WTC11 (cell line): ENCODE measurements at regions not wholly inside any gene's neighbourhood (a gene's known extent, or its start where the extent isn't known, plus 50 kb on each side); places are given as distances from the start of the nearest gene placed in this dataset.

Experiments used
- ATAC-seq: fragments of 200-7000 bp; cut with Tn5 transposase; 2 replicates; pipeline ENCODE4 v1.10.0; 2021; ENCODE audit warnings: mild to moderate bottlenecking, moderate library complexity
- CTCF ChIA-PET: fragments of 300-600 bp; sonication (Branson Sonifier 250); formaldehyde crosslinking; loops from one replicate; lab custom pipeline; 2021; ENCODE audit warnings: antibody characterized with exemption; lab: Charles Lee
- POLR2A ChIA-PET: fragments of 350-600 bp; sonication (Branson Sonifier 250); formaldehyde crosslinking; loops from one replicate; lab custom pipeline; 2021; ENCODE audit warnings: antibody characterized with exemption; lab: Charles Lee
- DNase-seq: peaks from one replicate; pipeline ENCODE4 v3.0.0; 2021; ENCODE audit warnings: low spot score
- H3K27ac Mint-ChIP-seq: 2 replicates; pipeline ENCODE4 v1.8.0; 2021; ENCODE audit warnings: mixed read lengths
- H3K27me3 Mint-ChIP-seq: 2 replicates; pipeline ENCODE4 v1.8.0; 2021; ENCODE audit warnings: low read depth, mild to moderate bottlenecking, moderate library complexity, mixed read lengths
- H3K36me3 Mint-ChIP-seq: 2 replicates; pipeline ENCODE4 v1.8.0; 2021; ENCODE audit warnings: mixed read lengths
- H3K4me1 Mint-ChIP-seq: 2 replicates; pipeline ENCODE4 v1.8.0; 2022; ENCODE audit warnings: mixed read lengths
- H3K4me3 Mint-ChIP-seq: 2 replicates; pipeline ENCODE4 v1.8.0; 2021; ENCODE audit warnings: mild to moderate bottlenecking, moderate library complexity, mixed read lengths
- H3K9me3 Mint-ChIP-seq: 2 replicates; pipeline ENCODE4 v1.8.0; 2021; ENCODE audit warnings: mixed read lengths
- ATF2 ChIP-seq: sonication (generic); formaldehyde crosslinking; IDR thresholded peaks from 2 replicates; pipeline ENCODE4 v1.8.1; 2022; ENCODE audit warnings: low read depth, missing genetic modification reagents, borderline replicate concordance
- CDX4 ChIP-seq: fragments of 250-450 bp; sonication (Bioruptor Pico); IDR thresholded peaks from 2 replicates; pipeline ENCODE4 v1.9.0; 2021; ENCODE audit warnings: moderate library complexity, mild to moderate bottlenecking, inconsistent platforms, borderline replicate concordance
- CREB1 ChIP-seq: sonication (generic); formaldehyde crosslinking; IDR thresholded peaks from 2 replicates; pipeline ENCODE4 v1.8.0; 2023; ENCODE audit warnings: mild to moderate bottlenecking, missing genetic modification reagents
- FOXJ3 ChIP-seq: sonication (generic); formaldehyde crosslinking; IDR thresholded peaks from 2 replicates; pipeline ENCODE4 v1.9.0; 2021; ENCODE audit warnings: missing genetic modification reagents, mild to moderate bottlenecking, borderline replicate concordance
- IRF1 ChIP-seq: sonication (generic); formaldehyde crosslinking; IDR thresholded peaks from 2 replicates; pipeline ENCODE4 v1.8.0; 2023; ENCODE audit warnings: missing genetic modification reagents
- KAT7 ChIP-seq: sonication (generic); formaldehyde crosslinking; IDR thresholded peaks from 2 replicates; pipeline ENCODE4 v1.8.1; 2023; ENCODE audit warnings: missing genetic modification reagents, mild to moderate bottlenecking, borderline replicate concordance
- PRDM15 ChIP-seq: sonication (generic); formaldehyde crosslinking; IDR thresholded peaks from 2 replicates; pipeline ENCODE4 v1.8.0; 2022; ENCODE audit warnings: missing genetic modification reagents
- PREB ChIP-seq: sonication (generic); formaldehyde crosslinking; IDR thresholded peaks from 2 replicates; pipeline ENCODE4 v1.8.1; 2022; ENCODE audit warnings: mild to moderate bottlenecking, missing genetic modification reagents, moderate library complexity, borderline replicate concordance
- ZNF121 ChIP-seq: sonication (generic); formaldehyde crosslinking; IDR thresholded peaks from 2 replicates; pipeline ENCODE4 v1.8.0; 2023; ENCODE audit warnings: missing genetic modification reagents
- ZNF416 ChIP-seq: fragments of 250-450 bp; sonication (Bioruptor Pico); IDR thresholded peaks from 2 replicates; pipeline ENCODE4 v1.9.0; 2021; ENCODE audit warnings: mild to moderate bottlenecking, inconsistent platforms
- TF ChIP-seq, protein P1 (sequence below): sonication (generic); formaldehyde crosslinking; IDR thresholded peaks from 2 replicates; pipeline ENCODE4 v1.8.0; 2022; ENCODE audit warnings: mild to moderate bottlenecking, missing genetic modification reagents

DNA sequence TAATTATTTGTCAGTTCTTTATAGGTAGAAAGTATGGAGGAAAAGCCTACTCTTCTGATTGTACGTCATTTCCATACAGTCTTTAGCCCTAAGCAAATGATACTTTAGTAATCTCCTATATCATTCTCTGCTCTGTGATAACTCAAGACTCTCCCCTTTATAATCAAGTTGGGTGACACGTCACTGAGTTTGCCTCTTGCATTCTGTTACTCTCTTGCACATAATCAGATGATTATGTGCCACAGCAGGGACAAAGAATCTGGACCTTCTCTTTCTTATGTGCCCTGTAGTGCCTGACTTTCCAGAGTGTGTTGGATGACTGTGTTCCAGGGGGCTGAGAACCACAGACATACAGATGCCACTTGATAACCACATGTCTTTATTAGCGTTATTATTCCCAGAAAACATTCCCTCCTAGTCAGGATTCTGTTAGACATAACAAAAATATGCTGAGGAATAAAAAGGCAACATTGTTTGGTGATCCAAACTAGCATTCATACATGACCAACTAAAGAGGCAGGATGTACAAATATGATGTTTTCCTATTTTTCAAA lies 116.4 kb upstream of the HGF start:
- H3K27ac Mint-ChIP-seq = no peak overlapping the region
- no peaks in the 10 kb centered on the region for H3K27me3 Mint-ChIP-seq
- ChIA-PET CTCF (no interaction called here), POLR2A (no interaction called here)
- no peak for ATAC-seq
- TF ChIP-seq ZNF121 (no peak), CREB1 (no peak)
- no peaks in the 10 kb centered on the region for H3K4me1 Mint-ChIP-seq
- no peak overlapping the region for H3K4me3 Mint-ChIP-seq
- H3K36me3 Mint-ChIP-seq = no peaks in the 10 kb centered on the region
- no peaks in the 10 kb centered on the region for H3K9me3 Mint-ChIP-seq
- DNase-seq = no peak

- ChIA-PET CTCF (no interaction called here), POLR2A (no interaction called here)
- DNase-seq (no peak), ATAC-seq (no peak)
- TF ChIP-seq IRF1 (CRISPR knock-in tag) (no peak), KAT7 (CRISPR knock-in tag) (no peak), PRDM15 (CRISPR knock-in tag) (no peak), PREB (no peak), FOXJ3 (CRISPR knock-in tag) (no peak), ATF2 (CRISPR knock-in tag) (no peak)
- TF ChIP-seq, protein P1, sequence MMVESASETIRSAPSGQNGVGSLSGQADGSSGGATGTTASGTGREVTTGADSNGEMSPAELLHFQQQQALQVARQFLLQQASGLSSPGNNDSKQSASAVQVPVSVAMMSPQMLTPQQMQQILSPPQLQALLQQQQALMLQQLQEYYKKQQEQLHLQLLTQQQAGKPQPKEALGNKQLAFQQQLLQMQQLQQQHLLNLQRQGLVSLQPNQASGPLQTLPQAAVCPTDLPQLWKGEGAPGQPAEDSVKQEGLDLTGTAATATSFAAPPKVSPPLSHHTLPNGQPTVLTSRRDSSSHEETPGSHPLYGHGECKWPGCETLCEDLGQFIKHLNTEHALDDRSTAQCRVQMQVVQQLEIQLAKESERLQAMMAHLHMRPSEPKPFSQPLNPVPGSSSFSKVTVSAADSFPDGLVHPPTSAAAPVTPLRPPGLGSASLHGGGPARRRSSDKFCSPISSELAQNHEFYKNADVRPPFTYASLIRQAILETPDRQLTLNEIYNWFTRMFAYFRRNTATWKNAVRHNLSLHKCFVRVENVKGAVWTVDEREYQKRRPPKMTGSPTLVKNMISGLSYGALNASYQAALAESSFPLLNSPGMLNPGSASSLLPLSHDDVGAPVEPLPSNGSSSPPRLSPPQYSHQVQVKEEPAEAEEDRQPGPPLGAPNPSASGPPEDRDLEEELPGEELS = no peak
- Mint-ChIP-seq H3K4me3 (no peak overlapping the region), H3K27me3 (no peaks in the 10 kb centered on the region), H3K4me1 (no peaks in the 10 kb centered on the region), H3K27ac (no peak overlapping the region), H3K36me3 (no peaks in the 10 kb centered on the region), H3K9me3 (no peaks in the 10 kb centered on the region)
These were observed 115.0 kb upstream of the HGF start for GRCh38 chr7:81884817-81885216.

- no peaks in the 10 kb centered on the region for H3K9me3 Mint-ChIP-seq
- ChIA-PET POLR2A (no interaction called here), CTCF (no interaction called here)
- no peaks in the 10 kb centered on the region for H3K27me3 Mint-ChIP-seq
- no peaks in the 10 kb centered on the region for H3K4me1 Mint-ChIP-seq
- no peak overlapping the region for H3K27ac Mint-ChIP-seq
- no peak overlapping the region for H3K4me3 Mint-ChIP-seq
- no peak for DNase-seq
- TF ChIP-seq ZNF416 (CRISPR knock-in tag) = no peak
- TF ChIP-seq CDX4 (CRISPR knock-in tag) = no peak
- no peak for ATAC-seq
- H3K36me3 Mint-ChIP-seq = no peaks in the 10 kb centered on the region
These were observed 114.0 kb upstream of the HGF start for GRCh38 chr7:81883801-81884393.
